ENCODE measurements at regions not wholly inside any gene's neighbourhood (a gene's known extent, or its start where the extent isn't known, plus 50 kb on each side); places are given as distances from the start of the nearest gene placed in this dataset.

DNA sequence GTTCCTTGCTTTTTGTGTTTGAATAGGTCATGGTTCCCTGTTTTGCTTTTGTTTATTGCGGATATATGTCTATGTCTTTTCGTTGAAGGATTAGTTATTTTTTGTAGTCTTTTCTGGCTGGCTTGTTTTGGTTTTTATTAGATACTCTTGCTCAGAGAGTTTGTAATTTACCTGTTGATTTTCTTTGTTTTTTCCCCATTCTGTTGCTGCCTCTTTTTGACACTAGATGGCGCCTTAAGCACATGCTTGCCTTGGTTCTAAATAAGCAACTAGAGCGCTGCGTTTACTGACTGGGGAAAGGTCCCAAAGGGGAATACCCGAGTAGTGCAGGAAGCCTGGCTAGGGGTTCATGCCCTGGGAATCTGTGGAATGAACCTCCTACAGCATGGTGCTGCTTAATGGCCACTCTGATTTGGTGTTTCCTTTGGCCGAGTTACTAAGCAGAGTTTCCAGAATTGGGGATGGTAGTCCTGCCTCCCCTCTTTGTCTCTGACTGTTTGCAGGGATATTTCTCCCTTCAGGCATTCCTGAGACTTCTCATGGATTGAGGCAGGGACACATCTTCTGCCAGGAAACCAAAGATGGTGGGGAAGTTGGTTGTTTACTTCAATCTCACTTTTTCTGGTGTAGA, 143.2 kb downstream of the PTPRU start:
- peak; percentile 47 for DNase-seq

Measured in activated CD8-positive, alpha-beta memory T cell treated with anti-CD3 and anti-CD28 coated beads, Interleukin-2, amount 50 U/mL, for 48 hours (primary cell).